ENCODE measurements at regions not wholly inside any gene's neighbourhood (a gene's known extent, or its start where the extent isn't known, plus 50 kb on each side); places are given as distances from the start of the nearest gene placed in this dataset.
"Not testable (repeated sequence)": the region's sequence is repeated elsewhere in the genome, so short reads cannot be mapped to it uniquely, and the experiment has no call there.

DNA sequence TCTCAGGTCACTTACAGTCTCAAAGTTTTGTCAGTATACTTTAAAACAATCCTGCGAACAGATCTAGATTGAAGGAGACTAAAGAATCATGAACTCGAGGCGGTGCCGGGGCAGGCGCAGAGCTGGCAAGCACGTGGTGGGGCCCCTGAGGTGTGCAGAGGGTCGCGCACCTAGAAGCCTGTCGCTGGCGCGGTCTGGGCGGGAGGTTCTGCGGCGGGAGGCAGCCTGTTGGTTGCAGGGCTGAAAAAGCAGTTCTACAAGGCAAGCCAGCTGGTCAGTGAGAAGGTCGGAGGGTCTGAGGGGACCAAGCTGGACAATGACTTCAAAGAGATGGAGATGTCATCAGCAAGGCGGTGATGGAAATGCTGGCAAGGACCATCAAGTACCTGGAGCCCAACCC, 147.0 kb downstream of the GOSR1 start:
- TF ChIP-seq CTCF, POLR2A, POLR2AphosphoS5, EP300 (IDR thresholded peaks at IDR 0.05): not testable (repeated sequence)
